ENCODE measurements at regions not wholly inside any gene's neighbourhood (a gene's known extent, or its start where the extent isn't known, plus 50 kb on each side); places are given as distances from the start of the nearest gene placed in this dataset.

DNA sequence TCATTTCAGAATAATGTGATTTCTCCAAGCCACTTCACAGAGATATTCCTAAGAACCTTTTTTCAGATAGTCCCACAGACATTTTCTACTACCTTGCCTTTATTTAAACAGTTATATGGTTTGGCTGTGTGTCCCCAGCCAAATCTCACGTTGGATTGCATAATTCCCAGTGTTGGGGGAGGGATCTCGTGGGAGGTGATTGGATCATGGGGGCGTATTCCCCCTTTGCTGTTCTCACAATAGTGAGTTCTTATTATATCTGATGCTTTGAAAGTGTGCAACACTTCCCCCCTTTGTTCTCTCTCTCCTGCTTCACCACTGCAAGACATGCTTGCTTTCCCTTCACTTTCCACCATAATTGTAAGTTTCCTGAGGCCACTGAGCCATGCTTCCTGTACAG is 93.6 kb upstream of the ZNF678 start:
- no peak for DNase-seq (ENCODE audit: low read depth, low spot score)
- no peaks in the 10 kb centered on the region for H4K20me1 ChIP-seq (ENCODE audit: insufficient read depth)
- H3K36me3 ChIP-seq (ENCODE audit: control insufficient read depth in 1 of 2, insufficient read depth in 2 of 2, low read length in 2 of 2): no peaks in the 10 kb centered on the region
- intact Hi-C loops (cut with micrococcal nuclease): no loop called here
- no peak overlapping the region for H3K27ac ChIP-seq (ENCODE audit: low read depth, low read length)
- CTCF ChIA-PET: no interaction called here
- H3K9me2 ChIP-seq (ENCODE audit: insufficient read depth): no peaks in the 10 kb centered on the region
- no peaks in the 10 kb centered on the region for H3K79me2 ChIP-seq (ENCODE audit: insufficient read depth, low read length)
- POLR2A ChIA-PET: no interaction called here
- H3K4me2 ChIP-seq (ENCODE audit: low read length): no peak overlapping the region
- TF ChIP-seq MAX (IDR thresholded peaks at IDR 0.05) (no peak), ZFX (IDR thresholded peaks at IDR 0.05) (no peak), TCF7L2 (IDR thresholded peaks at IDR 0.05; ENCODE audit: borderline replicate concordance, extremely low read depth, insufficient read depth, insufficient read length) (no peak), ELF1 (IDR thresholded peaks at IDR 0.05; ENCODE audit: borderline replicate concordance, low read depth) (no peak), SIN3A (IDR thresholded peaks at IDR 0.05; ENCODE audit: low read depth) (no peak), CEBPB (IDR thresholded peaks at IDR 0.05; ENCODE audit: low read depth) (no peak), SRF (IDR thresholded peaks at IDR 0.05; ENCODE audit: low read depth) (no peak), EZH2phosphoT487 (IDR thresholded peaks at IDR 0.05; ENCODE audit: borderline replicate concordance) (no peak), ZNF274 (IDR thresholded peaks at IDR 0.05; ENCODE audit: low read depth, low read length) (no peak), RAD21 (IDR thresholded peaks at IDR 0.05; ENCODE audit: low read depth) (no peak), POLR2A (IDR thresholded peaks at IDR 0.05; ENCODE audit: borderline replicate concordance, extremely low read depth, insufficient read depth, insufficient read length) (no peak)
- TF ChIP-seq, protein P1, sequence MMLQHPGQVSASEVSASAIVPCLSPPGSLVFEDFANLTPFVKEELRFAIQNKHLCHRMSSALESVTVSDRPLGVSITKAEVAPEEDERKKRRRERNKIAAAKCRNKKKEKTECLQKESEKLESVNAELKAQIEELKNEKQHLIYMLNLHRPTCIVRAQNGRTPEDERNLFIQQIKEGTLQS (IDR thresholded peaks at IDR 0.05): no peak
- TF ChIP-seq, protein P2, sequence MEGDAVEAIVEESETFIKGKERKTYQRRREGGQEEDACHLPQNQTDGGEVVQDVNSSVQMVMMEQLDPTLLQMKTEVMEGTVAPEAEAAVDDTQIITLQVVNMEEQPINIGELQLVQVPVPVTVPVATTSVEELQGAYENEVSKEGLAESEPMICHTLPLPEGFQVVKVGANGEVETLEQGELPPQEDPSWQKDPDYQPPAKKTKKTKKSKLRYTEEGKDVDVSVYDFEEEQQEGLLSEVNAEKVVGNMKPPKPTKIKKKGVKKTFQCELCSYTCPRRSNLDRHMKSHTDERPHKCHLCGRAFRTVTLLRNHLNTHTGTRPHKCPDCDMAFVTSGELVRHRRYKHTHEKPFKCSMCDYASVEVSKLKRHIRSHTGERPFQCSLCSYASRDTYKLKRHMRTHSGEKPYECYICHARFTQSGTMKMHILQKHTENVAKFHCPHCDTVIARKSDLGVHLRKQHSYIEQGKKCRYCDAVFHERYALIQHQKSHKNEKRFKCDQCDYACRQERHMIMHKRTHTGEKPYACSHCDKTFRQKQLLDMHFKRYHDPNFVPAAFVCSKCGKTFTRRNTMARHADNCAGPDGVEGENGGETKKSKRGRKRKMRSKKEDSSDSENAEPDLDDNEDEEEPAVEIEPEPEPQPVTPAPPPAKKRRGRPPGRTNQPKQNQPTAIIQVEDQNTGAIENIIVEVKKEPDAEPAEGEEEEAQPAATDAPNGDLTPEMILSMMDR (IDR thresholded peaks at IDR 0.05 in 2 of 3, conservative IDR thresholded peaks at IDR 0.05 in 1 of 3; ENCODE audit: borderline replicate concordance in 1 of 3, insufficient read depth in 1 of 3, low read depth in 2 of 3, low read length in 2 of 3): no peak
- TF ChIP-seq, protein P3, sequence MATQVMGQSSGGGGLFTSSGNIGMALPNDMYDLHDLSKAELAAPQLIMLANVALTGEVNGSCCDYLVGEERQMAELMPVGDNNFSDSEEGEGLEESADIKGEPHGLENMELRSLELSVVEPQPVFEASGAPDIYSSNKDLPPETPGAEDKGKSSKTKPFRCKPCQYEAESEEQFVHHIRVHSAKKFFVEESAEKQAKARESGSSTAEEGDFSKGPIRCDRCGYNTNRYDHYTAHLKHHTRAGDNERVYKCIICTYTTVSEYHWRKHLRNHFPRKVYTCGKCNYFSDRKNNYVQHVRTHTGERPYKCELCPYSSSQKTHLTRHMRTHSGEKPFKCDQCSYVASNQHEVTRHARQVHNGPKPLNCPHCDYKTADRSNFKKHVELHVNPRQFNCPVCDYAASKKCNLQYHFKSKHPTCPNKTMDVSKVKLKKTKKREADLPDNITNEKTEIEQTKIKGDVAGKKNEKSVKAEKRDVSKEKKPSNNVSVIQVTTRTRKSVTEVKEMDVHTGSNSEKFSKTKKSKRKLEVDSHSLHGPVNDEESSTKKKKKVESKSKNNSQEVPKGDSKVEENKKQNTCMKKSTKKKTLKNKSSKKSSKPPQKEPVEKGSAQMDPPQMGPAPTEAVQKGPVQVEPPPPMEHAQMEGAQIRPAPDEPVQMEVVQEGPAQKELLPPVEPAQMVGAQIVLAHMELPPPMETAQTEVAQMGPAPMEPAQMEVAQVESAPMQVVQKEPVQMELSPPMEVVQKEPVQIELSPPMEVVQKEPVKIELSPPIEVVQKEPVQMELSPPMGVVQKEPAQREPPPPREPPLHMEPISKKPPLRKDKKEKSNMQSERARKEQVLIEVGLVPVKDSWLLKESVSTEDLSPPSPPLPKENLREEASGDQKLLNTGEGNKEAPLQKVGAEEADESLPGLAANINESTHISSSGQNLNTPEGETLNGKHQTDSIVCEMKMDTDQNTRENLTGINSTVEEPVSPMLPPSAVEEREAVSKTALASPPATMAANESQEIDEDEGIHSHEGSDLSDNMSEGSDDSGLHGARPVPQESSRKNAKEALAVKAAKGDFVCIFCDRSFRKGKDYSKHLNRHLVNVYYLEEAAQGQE (IDR thresholded peaks at IDR 0.05; ENCODE audit: low read depth): no peak
- TF ChIP-seq, protein P4, sequence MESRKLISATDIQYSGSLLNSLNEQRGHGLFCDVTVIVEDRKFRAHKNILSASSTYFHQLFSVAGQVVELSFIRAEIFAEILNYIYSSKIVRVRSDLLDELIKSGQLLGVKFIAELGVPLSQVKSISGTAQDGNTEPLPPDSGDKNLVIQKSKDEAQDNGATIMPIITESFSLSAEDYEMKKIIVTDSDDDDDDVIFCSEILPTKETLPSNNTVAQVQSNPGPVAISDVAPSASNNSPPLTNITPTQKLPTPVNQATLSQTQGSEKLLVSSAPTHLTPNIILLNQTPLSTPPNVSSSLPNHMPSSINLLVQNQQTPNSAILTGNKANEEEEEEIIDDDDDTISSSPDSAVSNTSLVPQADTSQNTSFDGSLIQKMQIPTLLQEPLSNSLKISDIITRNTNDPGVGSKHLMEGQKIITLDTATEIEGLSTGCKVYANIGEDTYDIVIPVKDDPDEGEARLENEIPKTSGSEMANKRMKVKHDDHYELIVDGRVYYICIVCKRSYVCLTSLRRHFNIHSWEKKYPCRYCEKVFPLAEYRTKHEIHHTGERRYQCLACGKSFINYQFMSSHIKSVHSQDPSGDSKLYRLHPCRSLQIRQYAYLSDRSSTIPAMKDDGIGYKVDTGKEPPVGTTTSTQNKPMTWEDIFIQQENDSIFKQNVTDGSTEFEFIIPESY (IDR thresholded peaks at IDR 0.05; ENCODE audit: extremely low read depth, insufficient replicate concordance, low read length): no peak
- no peak overlapping the region for H2AFZ ChIP-seq (ENCODE audit: low read depth, low read length, poor library complexity, severe bottlenecking)
- ATAC-seq: no peak
- no peaks in the 10 kb centered on the region for H3K9me3 ChIP-seq (ENCODE audit: control insufficient read depth in 1 of 2, insufficient read depth in 1 of 2, low read depth in 1 of 2, low read length in 2 of 2)
- BruUV-seq (replicated peaks): no TSS peak
- no peak overlapping the region for H3K9ac ChIP-seq (ENCODE audit: low read length)
- H3K4me1 ChIP-seq (ENCODE audit: control insufficient read depth in 1 of 2, insufficient read depth in 2 of 2, low read length in 2 of 2): no peaks in the 10 kb centered on the region
- H3K27me3 ChIP-seq (ENCODE audit: insufficient read depth, low read length): no peaks in the 10 kb centered on the region
- no peak overlapping the region for H3K4me3 ChIP-seq (replicated peaks in 1 of 2; ENCODE audit: low read depth in 1 of 2, low read length in 2 of 2)
- RAD21 ChIA-PET (ENCODE audit: low non-redundant PET in 1 of 2, low total read pairs in 2 of 2, uncharacterized antibody in 2 of 2, unreplicated experiment in 2 of 2): no interaction called here
